ENCODE measurements at regions not wholly inside any gene's neighbourhood (a gene's known extent, or its start where the extent isn't known, plus 50 kb on each side); places are given as distances from the start of the nearest gene placed in this dataset.

DNA sequence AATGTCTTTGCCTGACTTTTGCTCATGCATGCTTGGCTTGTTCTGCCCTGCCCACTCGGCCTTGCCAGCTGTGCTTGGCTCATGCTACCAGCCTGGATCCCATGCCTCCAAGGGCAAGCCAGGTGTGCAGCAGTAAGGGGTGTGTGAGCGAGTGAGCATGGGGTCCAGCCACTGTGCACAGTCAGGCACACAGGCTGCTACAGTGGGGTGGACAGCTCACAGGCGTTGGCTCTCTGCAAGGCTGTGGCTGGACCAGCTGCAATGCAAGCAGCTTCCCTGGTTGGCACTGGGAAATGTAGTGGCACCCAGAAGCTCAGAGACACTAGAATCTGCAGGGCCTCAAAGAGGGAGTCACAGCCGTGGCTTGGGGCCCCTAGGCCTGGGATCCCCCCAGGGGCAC lies 529.7 kb downstream of the DSC3 start:
- no peak for TF ChIP-seq GLIS3 (CRISPR knock-in tag; IDR thresholded peaks at IDR 0.05)
- TF ChIP-seq, protein P1, sequence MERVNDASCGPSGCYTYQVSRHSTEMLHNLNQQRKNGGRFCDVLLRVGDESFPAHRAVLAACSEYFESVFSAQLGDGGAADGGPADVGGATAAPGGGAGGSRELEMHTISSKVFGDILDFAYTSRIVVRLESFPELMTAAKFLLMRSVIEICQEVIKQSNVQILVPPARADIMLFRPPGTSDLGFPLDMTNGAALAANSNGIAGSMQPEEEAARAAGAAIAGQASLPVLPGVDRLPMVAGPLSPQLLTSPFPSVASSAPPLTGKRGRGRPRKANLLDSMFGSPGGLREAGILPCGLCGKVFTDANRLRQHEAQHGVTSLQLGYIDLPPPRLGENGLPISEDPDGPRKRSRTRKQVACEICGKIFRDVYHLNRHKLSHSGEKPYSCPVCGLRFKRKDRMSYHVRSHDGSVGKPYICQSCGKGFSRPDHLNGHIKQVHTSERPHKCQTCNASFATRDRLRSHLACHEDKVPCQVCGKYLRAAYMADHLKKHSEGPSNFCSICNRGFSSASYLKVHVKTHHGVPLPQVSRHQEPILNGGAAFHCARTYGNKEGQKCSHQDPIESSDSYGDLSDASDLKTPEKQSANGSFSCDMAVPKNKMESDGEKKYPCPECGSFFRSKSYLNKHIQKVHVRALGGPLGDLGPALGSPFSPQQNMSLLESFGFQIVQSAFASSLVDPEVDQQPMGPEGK (CRISPR knock-in tag; IDR thresholded peaks at IDR 0.05; ENCODE audit: borderline replicate concordance): no peak
- TF ChIP-seq, protein P2, sequence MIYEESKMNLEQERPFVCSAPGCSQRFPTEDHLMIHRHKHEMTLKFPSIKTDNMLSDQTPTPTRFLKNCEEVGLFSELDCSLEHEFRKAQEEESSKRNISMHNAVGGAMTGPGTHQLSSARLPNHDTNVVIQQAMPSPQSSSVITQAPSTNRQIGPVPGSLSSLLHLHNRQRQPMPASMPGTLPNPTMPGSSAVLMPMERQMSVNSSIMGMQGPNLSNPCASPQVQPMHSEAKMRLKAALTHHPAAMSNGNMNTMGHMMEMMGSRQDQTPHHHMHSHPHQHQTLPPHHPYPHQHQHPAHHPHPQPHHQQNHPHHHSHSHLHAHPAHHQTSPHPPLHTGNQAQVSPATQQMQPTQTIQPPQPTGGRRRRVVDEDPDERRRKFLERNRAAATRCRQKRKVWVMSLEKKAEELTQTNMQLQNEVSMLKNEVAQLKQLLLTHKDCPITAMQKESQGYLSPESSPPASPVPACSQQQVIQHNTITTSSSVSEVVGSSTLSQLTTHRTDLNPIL (CRISPR knock-in tag; IDR thresholded peaks at IDR 0.05; ENCODE audit: low read depth): no peak
- no peak for TF ChIP-seq OSR1 (CRISPR knock-in tag; IDR thresholded peaks at IDR 0.05)
- TF ChIP-seq, protein P3, sequence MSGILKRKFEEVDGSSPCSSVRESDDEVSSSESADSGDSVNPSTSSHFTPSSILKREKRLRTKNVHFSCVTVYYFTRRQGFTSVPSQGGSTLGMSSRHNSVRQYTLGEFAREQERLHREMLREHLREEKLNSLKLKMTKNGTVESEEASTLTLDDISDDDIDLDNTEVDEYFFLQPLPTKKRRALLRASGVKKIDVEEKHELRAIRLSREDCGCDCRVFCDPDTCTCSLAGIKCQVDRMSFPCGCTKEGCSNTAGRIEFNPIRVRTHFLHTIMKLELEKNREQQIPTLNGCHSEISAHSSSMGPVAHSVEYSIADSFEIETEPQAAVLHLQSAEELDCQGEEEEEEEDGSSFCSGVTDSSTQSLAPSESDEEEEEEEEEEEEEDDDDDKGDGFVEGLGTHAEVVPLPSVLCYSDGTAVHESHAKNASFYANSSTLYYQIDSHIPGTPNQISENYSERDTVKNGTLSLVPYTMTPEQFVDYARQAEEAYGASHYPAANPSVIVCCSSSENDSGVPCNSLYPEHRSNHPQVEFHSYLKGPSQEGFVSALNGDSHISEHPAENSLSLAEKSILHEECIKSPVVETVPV (CRISPR knock-in tag; IDR thresholded peaks at IDR 0.05): no peak
- TF ChIP-seq CSDC2 (CRISPR knock-in tag; IDR thresholded peaks at IDR 0.05): no peak
- TF ChIP-seq ZFP30 (CRISPR knock-in tag; IDR thresholded peaks at IDR 0.05): no peak
- TF ChIP-seq TCF4 (CRISPR knock-in tag; IDR thresholded peaks at IDR 0.05; ENCODE audit: borderline replicate concordance): no peak
- no peak for TF ChIP-seq ZNF8 (CRISPR knock-in tag; IDR thresholded peaks at IDR 0.05)
- no peak for ATAC-seq

DNA sequence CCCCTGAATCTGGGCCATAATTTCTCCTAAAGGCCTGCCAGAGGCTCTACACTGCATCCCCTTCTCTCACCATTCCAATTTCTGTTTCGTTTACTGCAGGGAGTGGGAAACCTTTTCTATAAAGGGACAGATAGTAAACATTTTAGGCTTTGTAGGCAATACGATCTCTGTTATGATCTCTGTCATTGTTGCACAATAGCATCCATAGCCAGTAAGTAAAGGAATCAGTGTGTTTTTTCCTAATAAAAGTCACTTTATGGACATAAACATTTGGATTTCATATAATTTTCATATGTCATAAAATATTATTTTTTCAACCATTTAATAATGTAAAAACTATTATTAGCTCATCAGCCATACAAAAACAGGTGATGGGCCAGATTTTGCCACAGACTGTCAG lies 531.7 kb downstream of the DSC3 start:
- ATAC-seq: no peak
- TF ChIP-seq TOX (CRISPR knock-in tag; IDR thresholded peaks at IDR 0.05; ENCODE audit: borderline replicate concordance) (no peak), ZFP3 (CRISPR knock-in tag; IDR thresholded peaks at IDR 0.05) (no peak), ZNF565 (CRISPR knock-in tag; conservative IDR thresholded peaks at IDR 0.05; ENCODE audit: low read depth) (no peak), GLIS3 (CRISPR knock-in tag; IDR thresholded peaks at IDR 0.05) (no peak), ZNF8 (CRISPR knock-in tag; IDR thresholded peaks at IDR 0.05) (no peak)
- TF ChIP-seq, protein P2 (CRISPR knock-in tag; IDR thresholded peaks at IDR 0.05; ENCODE audit: low read depth): no peak
- TF ChIP-seq, protein P4, sequence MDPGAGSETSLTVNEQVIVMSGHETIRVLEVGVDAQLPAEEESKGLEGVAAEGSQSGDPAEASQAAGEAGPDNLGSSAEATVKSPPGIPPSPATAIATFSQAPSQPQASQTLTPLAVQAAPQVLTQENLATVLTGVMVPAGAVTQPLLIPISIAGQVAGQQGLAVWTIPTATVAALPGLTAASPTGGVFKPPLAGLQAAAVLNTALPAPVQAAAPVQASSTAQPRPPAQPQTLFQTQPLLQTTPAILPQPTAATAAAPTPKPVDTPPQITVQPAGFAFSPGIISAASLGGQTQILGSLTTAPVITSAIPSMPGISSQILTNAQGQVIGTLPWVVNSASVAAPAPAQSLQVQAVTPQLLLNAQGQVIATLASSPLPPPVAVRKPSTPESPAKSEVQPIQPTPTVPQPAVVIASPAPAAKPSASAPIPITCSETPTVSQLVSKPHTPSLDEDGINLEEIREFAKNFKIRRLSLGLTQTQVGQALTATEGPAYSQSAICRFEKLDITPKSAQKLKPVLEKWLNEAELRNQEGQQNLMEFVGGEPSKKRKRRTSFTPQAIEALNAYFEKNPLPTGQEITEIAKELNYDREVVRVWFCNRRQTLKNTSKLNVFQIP (CRISPR knock-in tag; IDR thresholded peaks at IDR 0.05; ENCODE audit: borderline replicate concordance, low read depth): no peak
- TF ChIP-seq, protein P1 (CRISPR knock-in tag; IDR thresholded peaks at IDR 0.05; ENCODE audit: borderline replicate concordance): no peak

DNA sequence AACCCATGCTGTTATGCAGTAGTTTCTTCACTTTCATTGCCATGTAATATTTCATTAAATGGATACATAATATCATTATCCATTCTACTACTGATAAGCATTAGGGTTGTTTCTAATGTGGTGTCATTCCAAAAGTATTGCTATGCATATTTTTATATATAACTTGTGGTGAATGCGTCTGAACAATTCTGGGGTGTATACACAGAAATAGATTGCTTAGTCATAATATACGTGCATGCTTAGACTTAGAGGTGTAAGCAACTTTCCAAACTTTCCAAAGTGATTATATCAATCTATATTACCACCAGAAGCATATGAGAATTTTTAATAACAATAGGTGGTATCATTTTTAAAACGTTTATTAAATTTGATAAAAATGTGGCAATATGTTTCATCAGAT lies 540.9 kb downstream of the DSC3 start:
- TF ChIP-seq OSR1 (CRISPR knock-in tag; IDR thresholded peaks at IDR 0.05) (no peak), ZFP3 (CRISPR knock-in tag; IDR thresholded peaks at IDR 0.05) (no peak), ZNF70 (CRISPR knock-in tag; IDR thresholded peaks at IDR 0.05) (no peak), TCF4 (CRISPR knock-in tag; IDR thresholded peaks at IDR 0.05; ENCODE audit: borderline replicate concordance) (no peak), ISL1 (CRISPR knock-in tag; IDR thresholded peaks at IDR 0.05) (no peak), ZFP30 (CRISPR knock-in tag; IDR thresholded peaks at IDR 0.05) (no peak), ZNF565 (CRISPR knock-in tag; conservative IDR thresholded peaks at IDR 0.05; ENCODE audit: low read depth) (no peak), PPARA (CRISPR knock-in tag; IDR thresholded peaks at IDR 0.05; ENCODE audit: borderline replicate concordance) (no peak), TOX (CRISPR knock-in tag; IDR thresholded peaks at IDR 0.05; ENCODE audit: borderline replicate concordance) (no peak), CSDC2 (CRISPR knock-in tag; IDR thresholded peaks at IDR 0.05) (no peak), RARB (CRISPR knock-in tag; IDR thresholded peaks at IDR 0.05) (no peak), ARNTL (CRISPR knock-in tag; IDR thresholded peaks at IDR 0.05; ENCODE audit: borderline replicate concordance, low read depth) (no peak), BACH2 (CRISPR knock-in tag; IDR thresholded peaks at IDR 0.05; ENCODE audit: borderline replicate concordance) (no peak), SNAI2 (CRISPR knock-in tag; IDR thresholded peaks at IDR 0.05) (no peak), ZNF8 (CRISPR knock-in tag; IDR thresholded peaks at IDR 0.05) (no peak), ESRRG (CRISPR knock-in tag; IDR thresholded peaks at IDR 0.05) (no peak), ZC3H10 (CRISPR knock-in tag; IDR thresholded peaks at IDR 0.05) (no peak)
- TF ChIP-seq, protein P1 (CRISPR knock-in tag; IDR thresholded peaks at IDR 0.05; ENCODE audit: borderline replicate concordance): no peak
- TF ChIP-seq, protein P2 (CRISPR knock-in tag; IDR thresholded peaks at IDR 0.05; ENCODE audit: low read depth): no peak
- TF ChIP-seq, protein P4 (CRISPR knock-in tag; IDR thresholded peaks at IDR 0.05; ENCODE audit: borderline replicate concordance, low read depth): no peak
- ATAC-seq: no peak

Measured in SK-N-SH treated with all-trans-retinoic acid at 6 μM for 48 hours (cell line).